Gastrocnemius medialis (tissue), 4 donors: ENCODE measurements at regions not wholly inside any gene's neighbourhood (a gene's known extent, or its start where the extent isn't known, plus 50 kb on each side); places are given as distances from the start of the nearest gene placed in this dataset.

Experiments used
- ATAC-seq, 2 donors: fragments of 150-250 bp; one replicate each; pipeline ENCODE4 v1.9.1; 2016
- DNase-seq, 2 donors: peaks; one replicate each; pipeline ENCODE4 v3.0.0-alpha.2; 2019
- H3K27ac ChIP-seq, 4 donors: fragments of 200-600 bp; sonication (generic); 1 replicate in 1 of 4; 2 replicates in 3 of 4; pipeline ENCODE4 v1.5.1; 2016 to 2018; ENCODE audit warnings: mild to moderate bottlenecking in 2 of 4, moderate library complexity in 1 of 4
- H3K27me3 ChIP-seq, 3 donors: fragments of 200-600 bp; sonication (generic) in 2 of 3; 1 replicate in 1 of 3; 2 replicates in 2 of 3; pipeline versions ENCODE4 v1.5.1 to v1.6.0; 2016 to 2019; ENCODE audit warnings: mild to moderate bottlenecking in 1 of 3, moderate library complexity in 1 of 3
- H3K36me3 ChIP-seq, 2 donors: fragments of 200-600 bp; sonication (generic) in 1 of 2; one replicate each; pipeline ENCODE4 v1.5.1; 2017 to 2018
- H3K4me1 ChIP-seq, 2 donors: fragments of 200-600 bp; sonication (generic) in 1 of 2; one replicate each; pipeline ENCODE4 v1.5.1; 2016 to 2017; ENCODE audit warnings: mild to moderate bottlenecking in 2 of 2
- H3K4me3 ChIP-seq, 4 donors: fragments of 200-600 bp; sonication (generic) in 3 of 4; 1 replicate in 1 of 4; 2 replicates in 3 of 4; pipeline ENCODE4 v1.5.1; 2016 to 2019; ENCODE audit warnings: mild to moderate bottlenecking in 2 of 4
- H3K9me3 ChIP-seq, 3 donors: fragments of 200-600 bp; sonication (generic) in 2 of 3; 1 replicate in 1 of 3; 2 replicates in 2 of 3; pipeline ENCODE4 v1.5.1; 2016 to 2019
- POLR2A ChIP-seq, 2 donors: fragments of 450-650 bp; IDR thresholded peaks; one replicate each; pipeline ENCODE4 v1.6.1; 2017; ENCODE audit warnings: antibody characterized with exemption in 2 of 2, mild to moderate bottlenecking in 2 of 2, moderate library complexity in 2 of 2
- in situ Hi-C, 4 donors: fragments of 200-750 bp; cut with MboI; loops; one replicate each; pipeline versions ENCODE4 v1.15.0 to v1.8.0; 2017; ENCODE audit warnings: low sequenced_read_pairs in 4 of 4
- intact Hi-C: fragments of 100-400 bp; cut with DNase I; formaldehyde crosslinking; loops from one replicate; pipeline ENCODE4 v1.15.1; 2023; ENCODE audit warnings: low total_unique reads
- TF ChIP-seq, protein P1 (sequence below), 5 experiments: fragments of 450-650 bp in 3 of 5; fragments of 200-600 bp in 2 of 5; sonication (generic) in 2 of 5; IDR thresholded peaks in 4 of 5; conservative IDR thresholded peaks in 1 of 5; 1 replicate in 4 of 5; 2 replicates in 1 of 5; pipeline ENCODE4 v1.5.1; 2016 to 2019; ENCODE audit warnings: antibody characterized with exemption in 5 of 5, mild to moderate bottlenecking in 3 of 5, moderate library complexity in 3 of 5

DNA sequence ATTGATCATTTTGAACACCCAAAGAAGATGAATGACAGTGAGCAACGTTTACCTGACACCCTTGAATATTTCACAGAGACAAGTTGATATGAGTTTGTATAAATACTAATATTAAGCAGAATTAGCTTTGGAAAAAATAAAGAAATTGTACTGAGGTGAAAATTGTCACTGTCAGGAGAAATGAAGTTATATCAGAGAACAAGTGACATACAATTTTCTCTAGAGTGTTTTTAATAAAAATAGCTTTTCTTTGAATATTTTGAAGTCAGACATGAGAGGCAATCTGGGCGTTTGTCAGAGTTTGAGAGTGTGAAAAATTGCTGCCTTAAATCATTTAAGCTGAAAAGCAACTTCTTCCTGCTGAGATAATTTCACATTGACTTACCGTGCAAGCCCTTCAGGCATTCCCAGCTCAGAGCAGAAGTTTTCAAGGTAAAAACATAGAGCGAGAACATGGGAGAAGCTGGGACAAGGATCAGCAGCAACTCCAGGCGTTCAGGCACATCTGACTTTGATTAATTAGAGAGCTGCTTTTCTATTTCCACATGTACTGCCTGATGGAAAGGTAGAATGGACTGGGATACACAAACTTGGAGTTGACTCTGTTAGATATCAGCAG is 535.9 kb downstream of the TFEC start:
- in situ Hi-C loops (no loop called here), intact Hi-C loops (no loop called here)
- Histone ChIP-seq H3K36me3 (no peaks in the 10 kb centered on the region), H3K9me3 (no peaks in the 10 kb centered on the region), H3K27me3 (peaks cover 0 to 4% (median 0%) of the 10 kb centered on the region in 3 donors), H3K4me1 (no peaks in the 10 kb centered on the region), H3K4me3 (no peak overlapping the region), H3K27ac (no peak overlapping the region)
- DNase-seq (no peak), ATAC-seq (no peak)
- TF ChIP-seq, protein P1, sequence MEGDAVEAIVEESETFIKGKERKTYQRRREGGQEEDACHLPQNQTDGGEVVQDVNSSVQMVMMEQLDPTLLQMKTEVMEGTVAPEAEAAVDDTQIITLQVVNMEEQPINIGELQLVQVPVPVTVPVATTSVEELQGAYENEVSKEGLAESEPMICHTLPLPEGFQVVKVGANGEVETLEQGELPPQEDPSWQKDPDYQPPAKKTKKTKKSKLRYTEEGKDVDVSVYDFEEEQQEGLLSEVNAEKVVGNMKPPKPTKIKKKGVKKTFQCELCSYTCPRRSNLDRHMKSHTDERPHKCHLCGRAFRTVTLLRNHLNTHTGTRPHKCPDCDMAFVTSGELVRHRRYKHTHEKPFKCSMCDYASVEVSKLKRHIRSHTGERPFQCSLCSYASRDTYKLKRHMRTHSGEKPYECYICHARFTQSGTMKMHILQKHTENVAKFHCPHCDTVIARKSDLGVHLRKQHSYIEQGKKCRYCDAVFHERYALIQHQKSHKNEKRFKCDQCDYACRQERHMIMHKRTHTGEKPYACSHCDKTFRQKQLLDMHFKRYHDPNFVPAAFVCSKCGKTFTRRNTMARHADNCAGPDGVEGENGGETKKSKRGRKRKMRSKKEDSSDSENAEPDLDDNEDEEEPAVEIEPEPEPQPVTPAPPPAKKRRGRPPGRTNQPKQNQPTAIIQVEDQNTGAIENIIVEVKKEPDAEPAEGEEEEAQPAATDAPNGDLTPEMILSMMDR (IDR thresholded peaks at IDR 0.05 in 4 of 5, conservative IDR thresholded peaks at IDR 0.05 in 1 of 5) = no peak
- no peak for TF ChIP-seq POLR2A (IDR thresholded peaks at IDR 0.05)

DNA sequence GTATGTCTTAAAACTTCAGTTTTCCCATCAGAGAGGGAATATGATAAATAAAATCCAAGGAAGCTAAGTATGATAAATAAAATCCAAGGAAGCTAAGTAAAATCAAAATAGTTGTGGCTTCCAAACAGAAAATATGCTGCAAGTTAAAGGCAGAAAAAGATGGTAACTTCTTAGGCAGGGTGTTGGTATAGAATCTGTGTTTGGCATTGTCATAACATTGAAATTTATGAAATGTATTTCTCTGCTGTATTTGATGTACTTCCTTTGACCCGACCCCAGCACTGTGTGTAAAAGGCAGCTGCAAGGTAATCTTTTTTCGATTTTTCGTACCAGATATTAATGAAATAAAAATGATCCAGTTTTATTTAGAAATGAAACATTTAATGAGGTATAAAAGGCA is 537.2 kb downstream of the TFEC start:
- Histone ChIP-seq H3K36me3 (no peaks in the 10 kb centered on the region), H3K4me3 (no peak overlapping the region), H3K9me3 (no peaks in the 10 kb centered on the region), H3K27ac (no peak overlapping the region), H3K27me3 (peaks cover 0 to 4% (median 0%) of the 10 kb centered on the region in 3 donors), H3K4me1 (no peaks in the 10 kb centered on the region)
- no peak for ATAC-seq
- intact Hi-C loops = no loop called here
- TF ChIP-seq, protein P1 (IDR thresholded peaks at IDR 0.05 in 4 of 5, conservative IDR thresholded peaks at IDR 0.05 in 1 of 5) = no peak
- TF ChIP-seq POLR2A (IDR thresholded peaks at IDR 0.05) = no peak
- in situ Hi-C loops = no loop called here
- no peak for DNase-seq

DNA sequence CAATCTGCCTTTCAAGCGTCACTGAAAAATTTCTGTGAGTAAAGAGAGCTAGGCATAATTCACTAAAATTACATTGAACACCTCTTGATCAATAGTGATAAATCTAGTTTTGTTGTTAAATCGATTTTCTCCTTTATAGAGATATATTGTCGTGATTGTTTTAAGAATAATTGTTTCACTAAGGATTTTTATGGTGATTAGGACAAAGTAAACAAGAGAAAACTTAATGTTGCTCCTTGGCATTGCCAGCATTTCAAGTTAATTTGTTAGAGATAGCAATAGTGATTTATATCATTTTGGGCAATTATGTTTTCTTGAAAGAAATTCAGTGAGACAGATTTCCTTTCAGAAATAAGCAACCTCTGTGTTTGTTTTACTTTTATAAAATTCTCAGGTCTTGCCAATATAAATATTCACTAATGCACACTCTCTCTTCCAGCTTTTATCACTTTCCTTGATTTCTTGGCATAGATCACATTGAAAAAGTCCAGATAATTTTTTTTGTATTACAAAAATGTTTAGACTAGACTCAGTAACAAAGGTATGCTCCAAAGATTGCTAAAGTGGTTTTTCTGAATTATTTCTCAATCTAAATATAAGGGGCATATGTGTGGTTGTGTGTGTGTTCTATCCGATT is 538.7 kb downstream of the TFEC start:
- Histone ChIP-seq H3K36me3 (no peaks in the 10 kb centered on the region), H3K4me1 (no peaks in the 10 kb centered on the region), H3K4me3 (no peak overlapping the region), H3K9me3 (no peaks in the 10 kb centered on the region), H3K27ac (no peak overlapping the region), H3K27me3 (no peaks in the 10 kb centered on the region)
- intact Hi-C loops (no loop called here), in situ Hi-C loops (no loop called here)
- ATAC-seq = no peak
- no peak for DNase-seq
- no peak for TF ChIP-seq POLR2A (IDR thresholded peaks at IDR 0.05)
- TF ChIP-seq, protein P1 (IDR thresholded peaks at IDR 0.05 in 4 of 5, conservative IDR thresholded peaks at IDR 0.05 in 1 of 5) = no peak

DNA sequence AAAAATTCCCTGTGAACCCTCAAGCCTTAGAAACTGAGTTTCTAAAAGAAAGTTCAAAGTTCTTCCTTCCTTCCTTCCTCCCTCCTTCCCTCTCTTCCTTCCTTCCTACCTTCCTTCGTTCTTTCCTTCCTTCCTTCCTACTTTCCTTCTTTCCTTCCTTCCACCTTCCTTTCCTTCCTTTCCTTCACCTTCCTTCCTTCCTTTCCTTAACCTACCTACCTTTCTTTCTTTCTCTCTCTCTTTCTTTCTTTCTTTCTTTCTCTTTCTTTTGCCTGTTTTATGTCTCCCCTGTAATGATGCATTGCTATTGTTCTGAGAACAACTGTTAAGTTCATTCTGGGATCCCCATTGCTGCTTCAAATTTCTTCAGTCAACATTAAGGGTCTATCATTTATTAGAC is 551.1 kb downstream of the TFEC start:
- Histone ChIP-seq H3K27me3 (peaks cover 4 to 17% (median 5%) of the 10 kb centered on the region in 3 donors), H3K9me3 (no peaks in the 10 kb centered on the region), H3K4me1 (no peaks in the 10 kb centered on the region), H3K4me3 (no peak overlapping the region), H3K27ac (no peak overlapping the region), H3K36me3 (no peaks in the 10 kb centered on the region)
- no peak for DNase-seq
- no peak for TF ChIP-seq POLR2A (IDR thresholded peaks at IDR 0.05)
- in situ Hi-C loops (no loop called here), intact Hi-C loops (no loop called here)
- no peak for ATAC-seq

DNA sequence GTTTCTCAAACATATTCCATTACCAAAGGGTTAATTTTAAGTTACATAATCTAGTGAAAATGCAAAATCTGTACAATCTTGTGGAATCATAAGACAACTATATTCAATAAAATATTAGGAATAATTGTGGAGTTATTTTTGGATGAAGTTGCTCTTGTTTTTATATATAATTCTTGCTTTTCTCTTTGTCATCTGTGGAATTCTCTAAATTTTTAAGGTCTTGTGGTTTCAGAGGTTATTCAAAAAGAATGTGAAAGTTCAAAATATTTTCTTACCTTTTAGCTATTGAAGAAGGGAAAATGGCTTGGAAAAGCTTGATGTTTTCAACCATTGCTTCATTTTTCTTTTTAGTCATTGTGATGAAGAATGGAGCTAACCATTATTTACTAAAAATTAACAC is 552.1 kb downstream of the TFEC start:
- no peaks in the 10 kb centered on the region for H3K36me3 ChIP-seq
- intact Hi-C loops = no loop called here

More for the DNA sequence above, 552.1 kb downstream of the TFEC start:
- TF ChIP-seq POLR2A (IDR thresholded peaks at IDR 0.05) = no peak
- TF ChIP-seq, protein P1 (IDR thresholded peaks at IDR 0.05 in 4 of 5, conservative IDR thresholded peaks at IDR 0.05 in 1 of 5) = no peak
- Histone ChIP-seq H3K4me1 (no peaks in the 10 kb centered on the region), H3K4me3 (no peak overlapping the region), H3K27me3 (peaks cover 3 to 17% (median 4%) of the 10 kb centered on the region in 3 donors), H3K27ac (no peak overlapping the region), H3K9me3 (no peaks in the 10 kb centered on the region)
- ATAC-seq (no peak), DNase-seq (no peak)
- in situ Hi-C loops = no loop called here
